T1000 (cell line): ENCODE measurements at regions not wholly inside any gene's neighbourhood (a gene's known extent, or its start where the extent isn't known, plus 50 kb on each side); places are given as distances from the start of the nearest gene placed in this dataset.
"Not testable (repeated sequence)": the region's sequence is repeated elsewhere in the genome, so short reads cannot be mapped to it uniquely, and the experiment has no call there.

Experiments used
- DNase-seq: peaks from one replicate; lab custom pipeline; 2025; ENCODE audit warnings: mixed read lengths; lab: John Stamatoyannopoulos, UW

DNA sequence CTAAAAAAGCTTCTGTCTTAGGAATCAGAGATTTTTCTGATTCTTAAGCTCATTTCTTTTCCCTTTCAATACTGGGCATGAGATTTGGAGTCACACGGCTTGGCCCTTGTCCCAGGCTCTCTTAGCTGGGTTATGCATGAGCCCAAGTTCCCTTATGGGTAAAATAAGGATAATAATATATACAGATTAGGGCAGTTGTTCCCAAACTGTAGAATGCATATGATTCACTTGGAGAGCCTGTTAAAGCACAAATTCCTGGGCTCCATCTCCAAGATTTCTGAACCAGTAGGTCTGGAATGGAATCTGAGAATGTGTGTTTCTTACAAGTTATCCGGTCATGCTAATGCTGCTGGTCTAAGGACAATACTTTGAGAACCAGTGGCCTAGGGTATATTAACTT is 154.0 kb downstream of the REEP3 start:
- DNase-seq, result no peak

DNA sequence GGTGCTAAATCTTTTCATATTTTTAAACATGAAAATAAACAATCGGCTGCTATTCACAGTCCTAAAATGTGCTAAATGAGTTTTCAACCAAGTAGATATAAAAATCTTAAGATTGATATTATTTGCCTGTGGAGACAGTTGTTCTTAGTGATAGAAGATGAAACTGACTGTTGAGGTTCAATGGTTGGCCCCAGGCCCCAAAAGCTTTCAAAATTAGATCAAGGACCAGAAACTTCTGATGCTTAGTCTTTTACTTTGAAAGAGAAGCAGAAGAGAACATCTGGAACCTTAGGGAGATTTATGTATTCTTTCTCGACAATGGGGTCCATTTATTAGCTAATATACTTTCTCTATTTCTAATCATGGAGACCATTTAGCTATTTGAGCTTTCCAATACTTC is 155.8 kb downstream of the REEP3 start:
- DNase-seq, result no peak

DNA sequence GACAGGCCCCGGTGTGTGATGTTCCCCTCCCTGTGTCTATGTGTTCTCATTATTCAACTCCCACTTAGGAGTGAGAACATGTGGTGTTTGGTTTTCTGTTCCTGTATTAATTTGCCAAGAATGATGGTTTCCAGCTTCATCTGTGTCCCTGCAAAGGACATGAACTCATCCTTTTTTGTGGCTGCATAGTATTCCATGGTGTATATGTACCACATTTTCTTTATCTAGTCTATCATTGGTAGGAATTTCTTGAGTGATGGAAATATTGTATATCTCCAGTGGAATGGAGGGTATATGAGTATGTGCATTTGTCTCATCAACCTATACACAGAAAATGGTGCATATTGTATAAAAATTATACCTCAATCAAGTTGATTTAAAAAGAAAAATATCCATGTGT is 159.3 kb downstream of the REEP3 start:
- not testable (repeated sequence) for DNase-seq

DNA sequence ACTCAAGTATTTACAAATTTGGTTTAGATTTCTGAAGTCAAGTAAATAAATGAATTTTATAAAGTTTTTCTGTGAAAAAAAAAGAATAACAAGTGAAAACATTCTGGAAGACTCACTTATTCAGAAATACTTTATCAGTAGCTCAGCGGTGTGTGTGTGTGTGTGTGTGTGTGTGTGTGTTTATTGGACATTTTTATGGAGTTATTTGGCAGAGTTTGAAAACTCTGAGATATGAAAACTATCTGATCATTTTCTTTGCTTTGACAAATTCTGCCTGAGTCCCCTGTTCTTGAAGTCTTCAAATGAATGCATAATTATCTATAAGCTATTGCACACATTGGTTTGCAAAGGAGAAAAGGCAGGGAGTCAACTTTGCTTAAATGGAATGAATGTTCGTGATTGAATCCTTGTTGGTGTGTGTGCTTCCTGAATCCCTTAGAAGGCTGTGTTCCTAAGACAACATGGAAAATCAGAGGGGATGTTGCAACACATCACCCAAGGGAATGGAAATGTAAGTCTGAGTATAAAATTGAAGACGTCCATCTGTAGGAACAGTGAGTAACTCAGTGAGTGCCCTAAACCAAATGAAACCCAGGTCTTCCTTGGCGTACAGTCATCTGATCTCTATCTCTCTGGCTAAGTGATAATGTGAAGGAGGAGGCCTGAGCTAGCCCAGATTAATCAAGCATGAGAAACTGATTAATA is 160.9 kb downstream of the REEP3 start:
- peak; percentile 59 for DNase-seq

DNA sequence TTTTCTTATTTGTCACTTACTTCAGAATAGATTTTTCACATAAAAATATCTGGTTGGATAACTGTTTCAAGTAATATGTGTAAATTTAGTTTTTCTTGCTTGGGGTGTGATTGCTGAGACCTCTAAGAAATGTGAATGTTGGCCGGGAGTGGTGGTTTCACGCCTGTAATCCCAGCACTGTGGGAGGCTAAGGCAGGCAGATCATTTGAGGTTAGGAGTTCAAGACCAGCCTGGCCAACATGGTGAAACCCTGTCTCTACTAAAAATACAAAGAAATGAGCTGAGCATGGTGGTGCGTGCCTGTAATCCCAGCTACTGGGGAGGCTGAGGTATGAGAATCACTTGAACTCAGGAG is 161.5 kb downstream of the REEP3 start:
- DNase-seq, result not testable (repeated sequence)

DNA sequence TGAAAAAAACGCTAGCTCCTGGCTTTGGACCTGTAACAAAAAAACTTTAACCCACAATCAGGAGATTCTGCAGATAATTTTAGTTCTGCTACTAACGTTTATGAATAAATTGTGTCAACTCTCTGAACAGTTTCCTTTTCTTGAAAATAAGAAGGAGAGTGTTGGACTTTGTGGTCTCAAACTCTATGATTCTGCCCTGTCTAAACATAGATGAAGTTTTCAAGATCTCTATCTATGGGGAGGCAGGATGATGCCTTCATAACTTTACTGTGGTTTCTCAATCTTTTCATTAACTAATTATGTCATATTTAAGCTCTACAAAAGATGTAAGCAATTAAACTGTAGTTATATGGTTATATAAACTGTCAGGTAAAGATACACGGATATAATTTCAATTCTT is 162.0 kb downstream of the REEP3 start:
- no peak for DNase-seq

DNA sequence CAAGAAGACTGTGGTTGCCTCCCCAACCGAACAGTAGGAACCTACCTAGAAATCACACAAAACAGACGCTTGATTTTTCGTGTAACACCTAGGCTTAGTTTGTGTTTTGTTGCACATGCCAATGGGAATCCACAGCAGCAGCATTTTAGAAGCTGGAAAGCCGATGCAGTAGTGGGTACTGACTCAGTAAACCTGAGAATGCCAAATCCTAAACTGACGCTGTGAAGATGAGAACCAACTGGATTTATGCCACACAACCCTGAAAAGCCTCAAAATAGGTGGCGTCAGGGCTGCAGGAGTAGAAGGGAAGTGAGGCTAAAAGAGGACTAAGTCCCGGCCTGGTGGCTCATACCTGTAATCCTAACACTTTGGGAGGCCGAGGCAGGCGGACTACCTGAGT is 162.5 kb downstream of the REEP3 start:
- no peak for DNase-seq

DNA sequence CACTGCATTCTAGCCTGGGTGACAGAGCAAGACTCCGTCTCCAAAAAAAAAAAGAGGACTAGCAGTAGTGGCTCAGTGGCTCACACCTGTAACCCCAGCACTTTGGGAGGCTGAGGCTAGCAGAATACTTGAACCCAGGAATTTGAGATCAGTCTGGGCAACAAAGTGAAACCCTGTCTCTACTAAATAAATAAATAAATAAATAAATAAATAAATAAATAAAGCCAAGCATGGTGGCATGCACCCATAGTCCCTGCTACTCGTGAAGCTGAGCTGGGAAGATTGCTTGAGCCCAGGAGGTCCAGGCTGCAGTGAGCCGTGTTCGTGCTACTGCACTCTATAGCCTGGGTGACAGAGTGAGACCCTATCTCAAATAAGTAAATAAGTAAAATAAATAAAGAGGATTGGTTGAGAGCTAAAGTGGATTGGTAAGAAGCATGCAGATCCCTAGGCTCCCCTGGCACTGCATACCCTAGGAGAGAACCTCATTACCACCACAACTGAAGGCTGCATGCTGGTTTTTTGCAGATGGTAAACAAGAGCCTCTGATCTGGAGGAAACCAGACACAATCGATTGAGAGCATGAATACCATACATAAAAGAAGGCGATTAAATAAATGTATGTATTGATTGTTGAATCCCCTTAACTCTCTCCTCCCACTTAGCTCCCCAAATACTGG is 163.2 kb downstream of the REEP3 start:
- no peak for DNase-seq

DNA sequence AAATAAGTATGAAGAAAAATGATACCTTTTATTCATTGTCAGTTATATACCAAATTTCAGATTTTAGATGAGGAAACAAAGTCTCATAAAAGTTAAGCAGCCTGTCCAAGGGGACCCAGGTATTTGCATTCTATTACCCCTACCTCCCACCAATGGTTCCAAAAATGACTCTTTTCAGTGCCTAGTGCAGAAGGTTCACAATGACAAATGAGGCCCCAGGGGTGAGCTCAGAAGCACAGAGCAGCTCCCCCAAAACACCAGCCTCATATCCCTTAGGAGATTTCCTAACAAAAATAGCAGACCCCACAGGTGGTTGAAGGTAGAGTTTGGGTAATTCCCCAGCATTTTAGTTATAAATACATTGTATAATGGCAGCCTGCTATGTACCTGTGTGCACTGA is 168.6 kb downstream of the REEP3 start:
- DNase-seq, result no peak

DNA sequence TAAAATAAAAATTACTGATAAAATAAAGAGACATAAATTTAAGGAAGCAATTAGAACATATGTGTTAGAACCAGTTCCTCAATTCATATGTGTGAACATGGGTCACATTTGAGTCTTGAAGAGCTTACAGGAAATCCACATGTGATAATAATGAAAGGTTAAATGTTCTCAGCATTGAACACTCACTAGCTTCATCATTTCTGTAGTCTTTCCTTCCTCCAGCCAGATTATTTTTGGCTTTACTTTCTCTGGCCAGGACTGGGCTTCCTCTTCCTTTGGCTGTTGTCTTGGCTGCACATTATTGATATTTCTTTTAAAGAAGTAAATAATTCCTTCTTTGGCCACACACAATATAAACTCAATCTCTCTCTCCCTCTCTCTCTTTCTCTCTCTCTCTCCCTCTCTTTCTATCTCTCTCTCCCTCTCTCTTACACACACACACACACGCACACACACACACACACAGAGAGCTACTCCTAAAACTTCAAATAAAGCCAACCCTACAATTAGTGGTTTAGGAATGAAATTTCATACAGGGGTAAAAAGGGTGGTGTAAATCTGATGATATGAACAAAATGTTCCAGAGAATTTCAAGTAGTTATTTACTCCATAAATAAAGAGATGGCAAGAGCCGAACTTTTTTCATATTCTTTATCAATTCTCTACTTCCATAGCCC is 171.2 kb downstream of the REEP3 start:
- no peak for DNase-seq

DNA sequence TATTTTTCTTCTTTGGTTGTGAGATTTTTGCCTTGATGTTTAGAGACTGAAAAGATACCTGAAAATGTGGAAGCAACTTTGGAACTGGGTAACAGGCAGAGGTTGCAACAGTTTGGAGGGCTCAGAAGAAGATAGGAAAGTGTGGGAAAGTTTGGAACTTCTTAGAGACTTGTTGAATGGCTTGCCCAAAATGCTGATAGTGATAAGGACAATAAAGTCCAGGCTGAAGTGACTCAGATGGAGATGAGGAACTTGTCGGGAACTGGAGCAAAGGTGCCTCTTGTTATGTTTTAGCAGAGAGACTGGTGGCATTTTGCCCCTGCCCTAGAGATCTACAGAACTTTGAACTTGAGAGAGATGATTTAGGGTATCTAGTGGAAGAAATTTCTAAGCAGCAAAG is 171.8 kb downstream of the REEP3 start:
- DNase-seq, result not testable (repeated sequence)

DNA sequence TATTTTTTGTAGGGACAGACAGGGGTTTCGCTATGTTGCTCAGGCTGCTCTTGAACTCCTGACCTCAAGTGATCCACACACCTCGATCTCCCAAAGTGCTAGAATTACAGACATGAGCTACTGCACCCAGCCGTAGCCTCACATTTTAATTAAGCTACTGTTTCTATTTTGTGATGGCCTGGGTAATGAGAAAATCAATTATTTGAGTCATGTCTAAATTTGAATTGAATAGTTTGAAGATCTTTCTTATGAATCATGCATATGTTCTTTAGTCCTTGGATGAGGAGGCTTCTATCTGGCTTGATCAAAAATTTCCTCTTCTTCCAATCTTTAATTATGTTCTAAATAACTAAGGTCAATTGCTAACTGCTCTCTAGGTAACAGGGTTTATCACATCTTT is 175.0 kb downstream of the REEP3 start:
- DNase-seq, result no peak

DNA sequence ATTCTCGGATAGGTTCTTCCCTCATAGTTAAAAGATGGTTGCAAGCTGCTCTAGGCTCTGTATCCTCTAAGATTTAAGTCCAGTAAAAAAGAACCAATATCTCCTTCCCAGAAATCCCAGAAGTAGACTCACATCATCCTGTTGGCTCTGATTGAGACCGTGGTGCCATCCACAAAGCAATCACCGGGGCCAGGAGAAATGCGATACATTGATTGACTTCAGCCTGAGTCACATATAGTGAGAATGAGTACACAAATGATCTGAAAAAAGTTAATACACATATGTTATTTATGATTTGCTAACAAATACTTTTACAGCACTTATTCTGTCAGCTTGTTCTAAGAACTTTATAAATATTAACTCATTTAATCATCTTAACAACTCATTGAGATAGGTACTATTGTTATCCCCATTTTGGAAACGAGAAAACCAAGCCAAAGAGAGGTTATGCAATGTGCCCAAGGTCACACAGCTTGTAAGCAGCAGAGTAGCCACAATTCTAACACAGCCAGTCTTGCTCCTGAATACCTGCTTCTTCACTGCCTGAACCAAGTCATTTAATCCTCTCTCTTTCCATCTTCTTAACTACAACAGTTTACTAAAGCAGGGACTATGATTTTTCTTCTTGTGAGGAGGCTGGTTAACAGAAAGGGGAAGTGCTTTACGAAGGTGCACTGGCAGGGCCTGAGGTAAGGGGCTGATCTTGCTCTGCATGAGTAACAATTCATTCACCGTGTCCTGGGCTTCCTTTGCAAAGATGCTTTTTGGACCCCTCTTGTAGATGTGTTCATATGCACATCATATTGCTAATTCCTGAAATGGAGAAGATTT is 177.0 kb downstream of the REEP3 start:
- DNase-seq, result no peak

DNA sequence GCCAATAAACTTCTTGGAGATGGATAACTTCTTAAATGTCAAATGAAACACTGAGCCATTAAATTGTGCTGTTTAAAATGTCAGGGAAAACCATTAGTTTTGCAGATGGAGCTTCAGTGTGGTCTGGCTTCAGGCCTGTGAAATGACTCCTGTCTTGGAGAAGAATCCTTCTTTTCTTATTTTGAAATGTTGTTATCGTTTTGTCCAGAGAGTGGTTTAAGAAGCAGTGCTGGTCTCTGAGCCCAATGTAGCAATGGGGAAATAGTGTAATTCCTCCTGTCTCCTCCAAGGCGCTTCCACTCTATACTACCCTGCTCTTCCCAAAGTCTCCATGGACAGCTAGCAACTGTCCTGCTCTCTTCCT is 177.6 kb downstream of the REEP3 start:
- DNase-seq, result no peak

DNA sequence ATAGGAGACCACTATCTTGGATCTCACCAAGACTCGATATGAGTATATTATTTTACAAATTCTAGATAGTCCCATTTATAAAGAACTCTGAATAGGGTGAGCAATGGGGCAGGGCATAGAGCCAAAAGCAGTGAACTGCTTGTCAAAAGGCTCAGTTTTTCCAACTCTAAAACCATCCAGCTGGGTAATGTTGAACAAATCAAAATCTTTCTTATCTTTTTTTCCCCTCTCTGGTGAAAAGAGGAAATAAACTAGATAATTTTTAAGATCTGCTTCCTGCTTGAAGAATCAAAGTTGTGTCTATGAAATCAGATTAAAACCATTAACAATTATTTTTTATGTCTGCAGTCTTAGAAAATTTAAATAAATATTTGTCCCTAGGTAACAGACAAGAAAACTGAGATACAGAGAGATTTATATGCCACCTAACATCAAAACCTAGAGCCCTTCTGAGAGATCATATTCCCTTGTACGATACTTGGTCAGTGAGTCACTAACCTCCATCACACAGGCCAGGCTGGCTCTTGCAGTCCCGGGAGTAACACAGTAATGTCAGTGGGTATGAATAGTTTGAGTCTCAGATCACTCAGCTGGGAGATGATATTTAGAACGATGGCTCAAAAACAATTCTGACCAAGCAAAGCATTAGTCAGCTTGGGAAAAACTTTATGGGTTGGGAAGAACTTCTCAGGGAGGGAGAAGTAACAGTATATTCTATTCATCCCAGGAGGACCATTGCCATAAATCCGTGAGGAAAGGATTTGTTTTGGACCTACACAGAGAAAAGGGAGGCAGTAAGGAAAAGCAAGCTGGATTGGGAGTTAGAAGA is 178.8 kb downstream of the REEP3 start:
- DNase-seq, result peak; percentile 76

DNA sequence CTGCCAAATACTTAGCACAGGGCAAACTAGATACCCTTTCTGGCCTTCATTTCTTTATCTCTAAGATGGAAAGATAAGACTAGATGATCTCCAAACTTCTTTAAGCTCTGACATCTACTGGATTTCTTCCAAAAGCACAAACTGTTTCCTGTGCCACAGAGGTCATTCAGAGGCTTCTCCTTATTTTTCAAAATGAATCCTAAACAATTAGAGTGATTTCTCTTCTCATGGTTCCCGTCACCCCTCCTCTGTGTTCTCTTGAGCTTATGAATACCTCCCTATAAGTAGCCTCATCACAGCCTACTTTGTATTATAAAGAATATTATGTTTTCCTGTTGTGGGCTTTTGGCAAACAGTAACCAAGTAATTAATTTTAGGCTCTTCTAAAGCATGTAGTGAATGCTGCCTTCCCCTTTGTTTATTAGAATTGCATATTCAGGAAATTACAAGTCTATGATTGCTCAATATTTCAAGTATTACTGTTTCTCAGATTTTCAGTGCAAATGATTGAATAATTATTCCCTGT is 179.5 kb downstream of the REEP3 start:
- no peak for DNase-seq

DNA sequence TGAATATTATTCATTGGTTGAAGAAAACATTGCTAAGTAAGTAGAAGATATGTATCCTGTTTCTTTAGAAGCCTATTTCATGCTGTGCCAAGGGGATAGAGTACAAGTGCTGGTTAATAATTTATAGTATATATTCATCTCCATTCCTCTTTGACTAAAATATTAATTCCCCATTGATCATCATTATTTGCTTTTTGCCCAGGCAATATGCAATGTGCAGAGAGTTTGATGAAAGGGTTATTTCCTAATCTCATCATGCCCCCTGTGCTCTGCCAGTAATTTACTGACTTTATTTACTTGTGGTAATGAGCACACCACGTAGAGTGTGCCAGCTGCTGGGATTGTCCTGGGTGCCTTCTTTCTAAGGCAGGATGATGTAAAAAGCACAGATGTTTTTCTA is 180.9 kb downstream of the REEP3 start:
- DNase-seq, result no peak

DNA sequence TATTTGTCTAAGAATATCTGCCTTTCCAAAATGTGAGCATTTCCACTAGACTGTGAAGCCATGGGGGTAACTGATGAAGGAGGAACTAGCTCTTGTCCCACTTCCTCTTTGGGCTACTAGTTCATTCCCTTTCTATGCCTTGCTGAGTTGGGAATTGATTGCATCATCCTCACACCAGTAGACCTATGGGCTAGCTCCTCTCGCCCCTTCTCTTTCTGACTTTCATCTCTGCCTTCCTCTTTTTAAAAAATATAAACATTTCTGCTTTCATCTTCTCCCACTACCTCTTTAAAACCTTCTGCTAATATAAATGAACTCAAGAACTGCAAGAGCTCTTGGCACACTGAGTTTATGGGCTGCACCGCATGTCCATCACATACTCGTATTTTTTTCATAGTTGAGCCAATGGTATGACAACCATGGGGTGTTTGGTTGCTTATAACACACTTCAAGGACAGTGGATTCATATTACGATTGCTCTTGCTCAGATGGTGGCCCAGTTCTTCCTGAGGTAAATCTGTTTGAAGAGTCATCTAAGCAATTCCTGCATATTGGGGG is 182.0 kb downstream of the REEP3 start:
- no peak for DNase-seq

DNA sequence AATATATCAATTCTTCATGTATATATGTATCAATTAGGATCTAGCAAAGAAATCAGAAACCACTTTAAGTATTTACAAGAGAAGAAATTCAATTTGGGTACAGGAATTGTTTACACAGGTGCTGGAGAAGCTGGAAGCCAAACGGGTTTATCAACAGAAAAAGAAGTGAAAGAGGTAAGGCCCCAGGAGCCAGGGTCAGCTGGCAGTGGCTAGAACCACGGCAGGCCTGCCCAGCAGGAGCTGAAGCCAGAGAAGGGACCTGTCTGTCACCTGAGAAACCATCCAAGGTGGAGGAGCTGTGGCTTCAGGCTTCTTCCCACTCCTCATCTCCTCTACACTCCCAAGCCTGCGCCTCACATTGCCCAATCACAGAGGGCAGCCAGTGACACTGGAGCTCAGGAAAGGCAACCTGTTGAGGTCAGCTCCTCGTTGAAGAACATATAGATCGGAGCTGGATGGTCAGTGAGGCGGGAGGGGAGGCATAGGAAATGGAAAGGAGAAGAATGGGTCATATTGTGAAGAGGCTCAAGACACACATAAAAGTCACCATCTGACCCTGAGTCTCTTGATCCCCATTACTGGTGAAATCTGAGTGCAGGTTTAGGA is 182.6 kb downstream of the REEP3 start:
- DNase-seq, result no peak

DNA sequence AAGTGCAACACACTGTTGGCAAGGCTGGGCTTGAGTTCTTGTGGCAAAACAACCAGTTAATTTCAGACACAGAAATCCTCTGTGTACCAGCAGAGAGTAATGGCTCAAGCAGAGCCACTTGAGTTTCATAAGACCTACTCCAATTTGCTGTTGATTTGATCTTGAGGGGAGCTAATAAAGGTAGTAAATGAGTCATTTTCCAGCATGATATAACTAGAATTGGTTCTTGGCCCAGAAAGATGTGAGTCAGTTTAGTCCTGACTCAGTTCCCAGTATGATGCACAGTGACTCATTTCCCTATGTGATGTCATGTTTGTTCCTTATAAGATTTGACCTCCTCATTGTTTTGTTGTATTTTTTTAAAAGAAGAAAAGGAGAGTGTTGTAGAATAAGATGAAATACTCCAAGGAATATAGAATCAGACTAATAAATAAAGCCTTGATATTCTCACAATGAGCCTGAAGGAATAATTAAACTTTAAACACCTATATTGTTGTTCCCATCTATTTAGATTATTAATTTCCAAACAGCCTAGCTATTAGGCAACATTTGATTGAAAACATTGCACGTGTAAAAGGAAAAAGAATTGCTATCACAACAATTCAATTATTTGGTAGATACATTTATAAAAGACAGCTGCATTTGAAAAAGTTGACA is 186.2 kb downstream of the REEP3 start:
- peak; percentile 61 for DNase-seq
